ENCODE measurements at regions not wholly inside any gene's neighbourhood (a gene's known extent, or its start where the extent isn't known, plus 50 kb on each side); places are given as distances from the start of the nearest gene placed in this dataset.

GRCh38 chr3:63116922-63117321 is 161.2 kb upstream of the SYNPR start:
- TF ChIP-seq ISL2 (CRISPR knock-in tag; IDR thresholded peaks at IDR 0.05) (no peak), EP300 (IDR thresholded peaks at IDR 0.05; ENCODE audit: low read depth in 2 of 2, low read length in 2 of 2) (no peak), EP300 (CRISPR knock-in tag; IDR thresholded peaks at IDR 0.05; ENCODE audit: borderline replicate concordance) (no peak), PAF1 (CRISPR knock-in tag; IDR thresholded peaks at IDR 0.05) (no peak)
